ENCODE measurements at regions not wholly inside any gene's neighbourhood (a gene's known extent, or its start where the extent isn't known, plus 50 kb on each side); places are given as distances from the start of the nearest gene placed in this dataset.

GRCh38 chr1:232487236-232487635 lies 142.7 kb downstream of the SIPA1L2 start:
- ChIA-PET CTCF (interaction anchor here (1.7 kb wide), 1 partner anchor 140 kb away, joined by 6 read pairs; no protein-coding TSS in a partner anchor), POLR2A (ENCODE audit: unreplicated experiment) (interaction anchor here (0.6 kb wide), 1 partner anchor 899 kb away, joined by 4 read pairs; no protein-coding TSS in a partner anchor)
- H3K36me3 ChIP-seq (ENCODE audit: low read depth, low read length) = no peaks in the 10 kb centered on the region
- H3K27me3 ChIP-seq (ENCODE audit: low read length) = no peaks in the 10 kb centered on the region
- BruUV-seq (replicated peaks) = no TSS peak
- H3K27ac ChIP-seq (ENCODE audit: low read length) = peak overlapping the region; percentile 75
- H2AFZ ChIP-seq (ENCODE audit: low read length) = no peak overlapping the region
- H3K79me2 ChIP-seq (ENCODE audit: low read length) = no peaks in the 10 kb centered on the region
- H4K20me1 ChIP-seq (ENCODE audit: low read length) = no peaks in the 10 kb centered on the region
- H3K4me2 ChIP-seq (ENCODE audit: low read length) = peak overlapping the region; percentile 50; the same call in 1 of the 2 replicates
- peaks cover 30% of the 10 kb centered on the region for H3K4me1 ChIP-seq (ENCODE audit: insufficient read depth, low read length)
- intact Hi-C loops (cut with micrococcal nuclease) = loop anchor here (5.0 kb wide), 1 partner anchor 140 kb away; no protein-coding TSS in a partner anchor
- no peaks in the 10 kb centered on the region for H3K9me2 ChIP-seq (replicated peaks; ENCODE audit: low read length)
- no peak overlapping the region for H3K4me3 ChIP-seq (ENCODE audit: low read length)
- no peaks in the 10 kb centered on the region for H3K9me3 ChIP-seq (ENCODE audit: low read length)
- no peaks in the 10 kb centered on the region for H3F3A ChIP-seq (ENCODE audit: low read length, unreplicated experiment)
- TF ChIP-seq EZH2 (IDR thresholded peaks at IDR 0.05; ENCODE audit: low read length, unreplicated experiment) = no peak
- TF ChIP-seq CTCF (conservative IDR thresholded peaks at IDR 0.05; ENCODE audit: low read depth, low read length) = no peak
- no peak for TF ChIP-seq EZH2phosphoT487 (IDR thresholded peaks at IDR 0.05; ENCODE audit: borderline replicate concordance, low read length)
- ATAC-seq = no peak; the same call in 1 of the 2 replicates
- no peak for DNase-seq
- H3K9ac ChIP-seq (ENCODE audit: low read length) = no peak overlapping the region

- no peak for TF ChIP-seq EZH2phosphoT487 (IDR thresholded peaks at IDR 0.05; ENCODE audit: borderline replicate concordance, low read length)
- no peak for TF ChIP-seq EZH2 (IDR thresholded peaks at IDR 0.05; ENCODE audit: low read length, unreplicated experiment)
- no peak for TF ChIP-seq CTCF (conservative IDR thresholded peaks at IDR 0.05; ENCODE audit: low read depth, low read length)
- BruUV-seq (replicated peaks) = no TSS peak
- peak; percentile 92 for DNase-seq
- ATAC-seq = peak; percentile 74
- no peak overlapping the region for H3K4me3 ChIP-seq (ENCODE audit: low read length)
- H3K4me1 ChIP-seq (ENCODE audit: insufficient read depth, low read length) = peaks cover 30% of the 10 kb centered on the region
- H3K27me3 ChIP-seq (ENCODE audit: low read length) = no peaks in the 10 kb centered on the region
- H2AFZ ChIP-seq (ENCODE audit: low read length) = 0 out of 2 replicates have a peak overlapping the region, but pooled peaks have one; percentile 7
- ChIA-PET CTCF (interaction anchor here (1.7 kb wide), 1 partner anchor 141 kb away, joined by 6 read pairs; no protein-coding TSS in a partner anchor), POLR2A (ENCODE audit: unreplicated experiment) (interaction anchor here (0.6 kb wide), 2 partner anchors 112 to 900 kb away, joined by 4 to 9 read pairs; no protein-coding TSS in a partner anchor)
- H3F3A ChIP-seq (ENCODE audit: low read length, unreplicated experiment) = no peaks in the 10 kb centered on the region
- H3K9me3 ChIP-seq (ENCODE audit: low read length) = no peaks in the 10 kb centered on the region
- H3K36me3 ChIP-seq (ENCODE audit: low read depth, low read length) = no peaks in the 10 kb centered on the region
- intact Hi-C loops (cut with micrococcal nuclease) = loop anchor here (1.0 to 5.0 kb wide), 2 partner anchors 8 to 141 kb away; no protein-coding TSS in a partner anchor
- H4K20me1 ChIP-seq (ENCODE audit: low read length) = no peaks in the 10 kb centered on the region
- H3K27ac ChIP-seq (ENCODE audit: low read length) = peak overlapping the region; percentile 75
- no peaks in the 10 kb centered on the region for H3K9me2 ChIP-seq (replicated peaks; ENCODE audit: low read length)
- H3K9ac ChIP-seq (ENCODE audit: low read length) = peak overlapping the region; percentile 24
- H3K79me2 ChIP-seq (ENCODE audit: low read length) = no peaks in the 10 kb centered on the region
- H3K4me2 ChIP-seq (ENCODE audit: low read length) = peak overlapping the region; percentile 50
Observed at GRCh38 chr1:232486454-232487207, 143.3 kb downstream of the SIPA1L2 start.

All from PC-3 (cell line).